Dendritic cell treated with granulocyte-macrophage colony-stimulating factor and Interleukin-4, amounts not matched to agents 40 ng/mL and 50 ng/mL, for 4 days (primary cell): ENCODE measurements at regions not wholly inside any gene's neighbourhood (a gene's known extent, or its start where the extent isn't known, plus 50 kb on each side); places are given as distances from the start of the nearest gene placed in this dataset.
"Not testable (repeated sequence)": the region's sequence is repeated elsewhere in the genome, so short reads cannot be mapped to it uniquely, and the experiment has no call there.

Source experiments
- H3K27ac Mint-ChIP-seq: one replicate; pipeline ENCODE4 v1.8.0; 2022; ENCODE audit warnings: mild to moderate bottlenecking, mixed read lengths
- H3K27me3 Mint-ChIP-seq: one replicate; pipeline ENCODE4 v1.8.0; 2022; ENCODE audit warnings: mild to moderate bottlenecking, mixed read lengths
- H3K36me3 Mint-ChIP-seq: one replicate; pipeline ENCODE4 v1.8.0; 2022; ENCODE audit warnings: low read depth, mixed read lengths
- H3K4me1 Mint-ChIP-seq: one replicate; pipeline ENCODE4 v1.8.0; 2022; ENCODE audit warnings: low read depth, mixed read lengths
- H3K4me3 Mint-ChIP-seq: one replicate; pipeline ENCODE4 v1.8.0; 2022; ENCODE audit warnings: mild to moderate bottlenecking, moderate library complexity, mixed read lengths
- H3K9me3 Mint-ChIP-seq: one replicate; pipeline ENCODE4 v1.8.0; 2022; ENCODE audit warnings: mixed read lengths
- intact Hi-C: fragments of 100-400 bp; cut with micrococcal nuclease; formaldehyde crosslinking; loops from one replicate; pipeline ENCODE4 v1.15.0; 2022

DNA sequence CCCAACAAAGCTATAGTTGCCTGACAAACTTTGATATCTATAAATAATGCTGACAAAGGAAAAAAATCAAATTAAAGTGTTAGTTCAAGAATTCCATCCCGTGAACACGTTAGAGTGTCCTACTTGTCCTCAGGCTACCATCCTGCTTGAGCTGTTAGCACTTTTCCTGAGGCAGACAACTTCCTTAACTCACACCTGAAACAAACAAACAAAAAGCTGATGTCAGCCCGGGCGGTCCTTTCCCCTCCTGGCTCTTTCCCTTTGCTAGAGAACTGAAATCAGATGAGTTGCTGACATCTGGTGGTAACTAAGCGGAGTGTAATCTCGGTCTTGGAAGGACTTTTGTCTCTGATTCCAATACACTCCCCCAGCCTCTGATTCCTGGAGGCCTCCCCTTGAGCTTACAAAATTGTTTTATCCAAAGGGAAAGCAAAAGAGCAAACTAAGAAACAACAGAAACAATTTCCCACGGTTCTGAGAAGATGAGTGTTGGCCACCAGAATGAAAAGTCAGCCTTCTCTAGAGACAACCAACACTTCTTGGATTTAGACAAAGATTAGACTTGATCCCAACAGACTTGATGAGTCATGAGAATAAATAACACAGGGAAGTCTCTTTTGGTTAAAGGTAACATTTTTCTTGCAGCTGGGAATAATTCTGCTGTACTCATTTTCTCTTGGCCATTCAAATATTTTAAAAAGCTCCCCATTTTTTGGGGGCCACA lies 135.4 kb downstream of the PROX1 start:
- peaks cover 4% of the 10 kb centered on the region for H3K9me3 Mint-ChIP-seq
- no peaks in the 10 kb centered on the region for H3K4me1 Mint-ChIP-seq
- H3K36me3 Mint-ChIP-seq: no peaks in the 10 kb centered on the region
- no peaks in the 10 kb centered on the region for H3K27me3 Mint-ChIP-seq
- H3K4me3 Mint-ChIP-seq: no peak overlapping the region
- no peak overlapping the region for H3K27ac Mint-ChIP-seq
- intact Hi-C loops: no loop called here

DNA sequence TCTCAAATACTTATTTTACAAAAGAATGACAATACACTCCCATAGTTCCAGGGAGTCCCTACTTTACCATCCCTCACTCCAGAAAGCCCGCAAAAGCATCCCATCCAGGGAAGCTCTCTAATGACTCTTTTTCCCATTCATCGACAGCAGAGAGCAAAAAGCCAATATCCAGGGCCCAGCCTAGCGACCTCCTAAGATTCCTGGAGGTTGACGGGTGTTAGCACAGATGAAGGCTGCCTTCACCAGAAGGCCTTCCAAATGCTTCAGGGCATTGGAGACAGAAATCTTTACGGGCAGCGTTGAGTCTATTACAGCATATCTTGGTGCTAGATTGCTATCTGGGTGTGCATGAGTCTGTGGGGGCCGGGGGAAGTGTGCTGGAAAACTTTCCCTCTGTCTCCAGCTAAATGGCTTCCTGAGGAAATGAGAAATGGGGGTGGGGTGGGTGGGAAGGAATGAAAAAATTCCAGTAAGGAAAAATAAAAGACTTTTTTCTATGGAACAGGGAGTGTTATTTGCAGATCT lies 136.6 kb downstream of the PROX1 start:
- Mint-ChIP-seq H3K9me3 (no peaks in the 10 kb centered on the region), H3K36me3 (no peaks in the 10 kb centered on the region), H3K4me3 (no peak overlapping the region), H3K27ac (no peak overlapping the region), H3K4me1 (no peaks in the 10 kb centered on the region), H3K27me3 (no peaks in the 10 kb centered on the region)
- intact Hi-C loops: no loop called here

DNA sequence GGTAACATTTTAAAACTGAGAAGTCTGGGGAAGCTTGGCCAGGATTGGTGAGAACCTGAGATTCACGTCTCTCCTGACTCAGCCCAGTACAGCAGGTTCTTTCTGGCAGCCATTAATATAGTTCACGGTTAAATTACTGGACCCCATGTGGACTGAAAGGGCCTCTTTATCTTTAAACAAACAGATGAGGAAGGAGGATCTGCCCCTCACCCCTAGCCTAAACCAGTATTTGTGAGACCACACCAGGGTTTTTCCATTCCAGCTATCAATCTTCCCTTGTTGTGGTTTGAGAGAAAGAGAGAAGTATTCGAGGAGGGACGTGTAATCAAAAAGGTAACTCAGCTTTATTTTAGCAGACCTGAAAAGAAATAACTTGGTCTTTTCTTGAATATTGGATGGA lies 137.1 kb downstream of the PROX1 start:
- H3K9me3 Mint-ChIP-seq: no peaks in the 10 kb centered on the region
- no peaks in the 10 kb centered on the region for H3K27me3 Mint-ChIP-seq
- H3K27ac Mint-ChIP-seq: no peak overlapping the region
- H3K4me3 Mint-ChIP-seq: no peak overlapping the region
- H3K36me3 Mint-ChIP-seq: no peaks in the 10 kb centered on the region
- H3K4me1 Mint-ChIP-seq: no peaks in the 10 kb centered on the region
- intact Hi-C loops: no loop called here

DNA sequence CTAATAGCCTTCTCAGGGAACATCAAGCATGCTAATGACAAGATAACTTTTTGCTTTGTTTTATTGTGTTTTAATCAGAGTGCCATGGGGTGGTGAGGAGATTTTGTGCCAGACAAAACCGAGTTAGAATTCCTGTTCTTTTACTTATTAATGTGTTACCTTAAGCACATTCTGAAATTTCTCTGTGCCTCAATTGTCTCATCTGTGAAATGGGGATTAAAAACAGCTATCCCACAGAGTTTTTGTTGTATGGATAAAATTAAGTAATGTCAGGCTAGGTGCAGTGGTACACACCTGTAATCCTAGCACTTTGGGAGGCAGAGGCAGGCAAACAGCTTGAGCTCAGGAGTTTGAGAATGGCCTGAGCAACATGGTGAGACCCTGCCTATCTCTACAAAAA lies 138.0 kb downstream of the PROX1 start:
- Mint-ChIP-seq H3K36me3 (no peaks in the 10 kb centered on the region), H3K27ac (no peak overlapping the region), H3K9me3 (no peaks in the 10 kb centered on the region), H3K4me1 (no peaks in the 10 kb centered on the region), H3K27me3 (no peaks in the 10 kb centered on the region), H3K4me3 (no peak overlapping the region)
- intact Hi-C loops: no loop called here

DNA sequence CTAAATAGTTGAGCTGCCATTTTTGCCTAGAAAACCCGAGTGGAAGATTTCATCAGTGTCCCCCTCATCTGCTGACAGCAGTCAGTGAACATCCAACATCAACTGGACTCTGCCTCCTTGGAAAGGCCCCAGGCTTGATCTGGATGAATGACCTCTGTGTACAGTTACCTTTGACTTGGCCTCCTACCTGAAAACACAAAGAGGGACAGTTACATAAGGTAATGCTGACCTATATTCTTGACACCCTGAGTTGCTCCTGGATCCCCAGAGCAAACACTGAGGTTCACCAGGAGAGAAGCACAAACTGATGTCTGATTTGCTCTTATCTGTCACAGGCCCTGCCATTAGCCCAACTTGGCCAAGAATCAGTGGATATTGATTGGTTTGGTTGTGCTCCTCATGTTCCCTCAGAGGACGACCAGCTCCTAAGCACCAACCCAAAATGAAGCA lies 138.9 kb downstream of the PROX1 start:
- H3K27ac Mint-ChIP-seq: no peak overlapping the region
- H3K4me1 Mint-ChIP-seq: no peaks in the 10 kb centered on the region
- H3K27me3 Mint-ChIP-seq: no peaks in the 10 kb centered on the region
- H3K36me3 Mint-ChIP-seq: no peaks in the 10 kb centered on the region
- intact Hi-C loops: no loop called here
- no peak overlapping the region for H3K4me3 Mint-ChIP-seq
- H3K9me3 Mint-ChIP-seq: no peaks in the 10 kb centered on the region

DNA sequence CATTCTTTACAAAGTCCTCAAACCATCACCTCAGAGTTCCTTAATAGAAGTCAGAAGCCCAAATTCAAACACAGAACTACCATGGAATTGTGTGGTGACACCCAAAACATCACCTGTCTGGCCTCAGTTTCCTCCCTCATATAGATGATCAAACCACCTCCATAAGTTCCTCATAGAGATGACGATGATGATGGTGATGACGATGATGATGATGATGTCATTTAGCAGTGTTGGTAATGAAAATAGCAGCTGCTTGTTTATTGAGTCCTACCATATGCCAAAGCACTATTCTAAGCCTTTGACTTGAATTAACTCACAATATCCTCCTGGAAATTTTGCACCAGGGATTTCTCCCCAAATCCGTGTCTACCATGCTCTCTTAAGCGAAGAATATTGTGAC lies 139.9 kb downstream of the PROX1 start:
- no peaks in the 10 kb centered on the region for H3K9me3 Mint-ChIP-seq
- no peaks in the 10 kb centered on the region for H3K27me3 Mint-ChIP-seq
- no peak overlapping the region for H3K4me3 Mint-ChIP-seq
- no peak overlapping the region for H3K27ac Mint-ChIP-seq
- H3K4me1 Mint-ChIP-seq: no peaks in the 10 kb centered on the region
- intact Hi-C loops: no loop called here
- no peaks in the 10 kb centered on the region for H3K36me3 Mint-ChIP-seq

DNA sequence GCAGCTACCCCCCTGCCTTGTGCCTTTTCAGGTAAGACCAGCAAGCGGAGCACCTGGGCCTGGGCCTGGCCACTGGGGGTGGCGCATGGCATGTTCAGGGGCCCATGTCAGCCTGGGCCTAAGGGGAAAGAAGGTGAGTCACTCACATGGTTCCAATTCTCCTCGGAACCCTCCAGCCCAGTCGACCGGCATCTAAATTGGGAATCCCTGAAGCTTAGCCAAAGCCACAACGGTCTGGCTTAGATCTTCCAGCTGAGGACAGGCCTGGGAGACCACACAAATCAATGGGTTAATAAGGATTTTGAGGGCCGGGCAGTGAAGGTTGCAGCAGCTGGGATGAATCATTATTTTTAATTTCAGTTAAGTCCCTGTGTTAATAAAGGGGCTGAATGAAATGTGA lies 145.1 kb upstream of the SMYD2 start:
- no peaks in the 10 kb centered on the region for H3K27me3 Mint-ChIP-seq
- intact Hi-C loops: no loop called here
- no peak overlapping the region for H3K4me3 Mint-ChIP-seq

DNA sequence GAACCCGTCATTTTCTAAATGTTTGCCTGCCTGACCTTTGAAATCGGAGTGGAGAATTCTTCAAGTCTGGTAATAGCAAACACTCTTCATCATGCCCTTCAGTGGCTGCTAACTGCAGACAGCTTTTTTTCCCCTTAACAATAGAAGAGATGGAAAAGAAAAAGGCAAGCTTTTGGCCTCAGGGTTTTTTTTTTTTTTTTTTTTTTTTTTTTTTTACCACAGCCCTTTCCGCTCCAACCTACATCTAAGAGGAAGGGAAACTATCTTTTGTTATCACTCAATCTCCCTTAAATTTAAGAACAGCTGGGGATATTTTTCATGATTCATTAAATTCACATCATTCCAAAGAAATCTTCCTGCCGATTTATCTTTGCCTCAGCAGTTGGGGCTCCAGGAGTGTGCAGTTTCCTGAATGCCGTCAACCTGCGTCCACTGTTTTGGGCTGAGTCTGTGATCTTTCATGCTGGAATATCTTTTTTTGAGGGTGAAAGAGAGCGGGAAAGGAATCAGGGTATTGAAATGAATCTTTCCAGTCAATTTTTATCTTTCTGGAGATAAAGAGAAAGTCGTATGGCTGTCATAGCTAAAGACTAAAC lies 144.5 kb upstream of the SMYD2 start:
- H3K4me1 Mint-ChIP-seq: no peaks in the 10 kb centered on the region
- no peaks in the 10 kb centered on the region for H3K36me3 Mint-ChIP-seq
- no peaks in the 10 kb centered on the region for H3K9me3 Mint-ChIP-seq
- H3K4me3 Mint-ChIP-seq: no peak overlapping the region
- H3K27ac Mint-ChIP-seq: no peak overlapping the region
- intact Hi-C loops: no loop called here
- no peaks in the 10 kb centered on the region for H3K27me3 Mint-ChIP-seq

More for the DNA sequence above, 145.1 kb upstream of the SMYD2 start:
- Mint-ChIP-seq H3K36me3 (no peaks in the 10 kb centered on the region), H3K9me3 (no peaks in the 10 kb centered on the region), H3K4me1 (no peaks in the 10 kb centered on the region), H3K27ac (no peak overlapping the region)

DNA sequence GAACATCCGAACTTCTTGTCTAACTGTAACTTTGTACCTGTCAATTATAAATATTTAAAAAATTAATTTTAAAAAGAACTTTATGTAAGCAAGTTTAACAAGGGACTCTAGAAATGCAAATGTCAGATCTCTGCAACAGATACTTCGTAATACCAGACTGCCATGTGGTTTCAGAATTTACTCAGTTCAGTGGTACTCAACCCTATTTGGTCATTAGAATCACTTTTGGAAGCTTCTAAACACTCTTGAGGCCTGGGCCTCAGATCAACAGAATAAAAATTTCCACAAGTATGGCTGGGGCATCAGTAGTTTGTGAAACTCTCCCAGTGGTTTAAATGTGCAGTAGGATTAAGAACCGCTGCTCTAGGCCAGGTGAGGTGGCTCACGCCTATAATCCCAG lies 139.5 kb upstream of the SMYD2 start:
- Mint-ChIP-seq H3K9me3 (no peaks in the 10 kb centered on the region), H3K36me3 (no peaks in the 10 kb centered on the region), H3K4me1 (no peaks in the 10 kb centered on the region), H3K27ac (no peak overlapping the region), H3K4me3 (no peak overlapping the region), H3K27me3 (peaks cover 2% of the 10 kb centered on the region)
- intact Hi-C loops: no loop called here

DNA sequence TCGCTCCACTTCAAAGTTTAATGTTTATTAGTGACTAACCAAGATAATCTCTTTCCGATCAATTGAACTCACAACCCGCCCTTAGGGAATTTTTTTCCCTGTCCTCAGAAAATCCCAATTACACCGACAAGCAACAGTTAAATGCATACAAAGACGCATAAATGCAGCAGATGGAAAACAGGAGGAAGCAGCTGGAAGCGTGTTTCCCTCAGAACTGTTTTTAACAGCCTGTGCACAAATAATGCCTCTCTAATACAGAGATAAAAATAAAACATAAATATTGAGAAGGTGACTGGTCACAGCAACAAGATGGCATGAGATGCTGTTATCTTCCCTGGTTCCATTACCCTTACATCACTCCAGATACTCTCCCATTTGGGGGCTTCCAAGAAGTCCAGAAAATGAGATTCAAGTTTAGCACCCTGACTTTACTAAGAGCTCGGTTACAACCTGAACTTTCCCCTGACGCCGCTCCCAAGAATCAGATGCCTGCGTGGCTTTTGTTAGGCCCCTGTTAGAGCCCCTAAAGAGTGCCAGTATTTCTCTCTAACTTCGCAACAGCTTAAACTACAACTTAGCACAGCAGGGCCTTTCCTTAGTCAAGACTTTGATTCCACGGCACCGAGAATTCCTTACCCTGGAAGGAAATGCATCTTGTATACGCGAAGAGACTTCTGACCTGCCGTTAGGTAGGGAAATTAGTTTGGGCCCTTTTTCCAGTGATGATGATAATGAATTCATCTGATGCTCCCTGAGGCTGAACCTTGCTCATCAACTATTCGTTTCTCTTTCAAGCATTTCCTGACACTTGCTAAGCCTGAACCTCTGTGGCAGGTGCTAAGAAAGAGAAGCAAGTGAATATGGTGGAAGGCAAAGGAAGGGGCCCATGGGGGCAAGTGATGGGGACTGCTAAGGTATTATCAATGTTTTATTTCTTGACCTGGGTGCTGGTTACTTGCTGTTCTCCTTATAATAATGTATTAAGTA lies 137.7 kb upstream of the SMYD2 start:
- H3K36me3 Mint-ChIP-seq: no peaks in the 10 kb centered on the region
- no peaks in the 10 kb centered on the region for H3K4me1 Mint-ChIP-seq
- peaks cover 2% of the 10 kb centered on the region for H3K27me3 Mint-ChIP-seq
- H3K4me3 Mint-ChIP-seq: no peak overlapping the region
- no peak overlapping the region for H3K27ac Mint-ChIP-seq
- intact Hi-C loops: no loop called here
- no peaks in the 10 kb centered on the region for H3K9me3 Mint-ChIP-seq

DNA sequence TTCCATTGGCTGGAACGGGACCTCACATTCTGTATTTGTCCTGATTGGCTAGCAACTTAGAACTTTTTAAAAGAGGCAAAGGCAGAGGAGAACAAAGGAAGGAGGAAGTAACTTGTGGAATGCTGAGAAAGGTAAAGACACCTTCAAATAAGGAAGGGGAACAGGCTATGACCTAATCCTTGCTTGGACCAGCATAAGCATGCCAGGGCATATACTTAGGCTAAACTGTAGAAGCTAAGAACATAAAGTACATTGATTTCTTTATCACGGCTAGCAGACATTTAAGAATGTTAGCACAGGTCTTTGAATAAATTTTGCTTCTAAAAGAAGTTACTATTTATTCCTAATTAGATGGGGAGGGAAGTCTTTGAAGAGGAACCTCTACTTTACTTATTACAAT lies 136.4 kb upstream of the SMYD2 start:
- H3K36me3 Mint-ChIP-seq, H3K4me1 Mint-ChIP-seq, intact Hi-C loops, H3K27me3 Mint-ChIP-seq, H3K27ac Mint-ChIP-seq, H3K9me3 Mint-ChIP-seq, H3K4me3 Mint-ChIP-seq: not testable (repeated sequence)

DNA sequence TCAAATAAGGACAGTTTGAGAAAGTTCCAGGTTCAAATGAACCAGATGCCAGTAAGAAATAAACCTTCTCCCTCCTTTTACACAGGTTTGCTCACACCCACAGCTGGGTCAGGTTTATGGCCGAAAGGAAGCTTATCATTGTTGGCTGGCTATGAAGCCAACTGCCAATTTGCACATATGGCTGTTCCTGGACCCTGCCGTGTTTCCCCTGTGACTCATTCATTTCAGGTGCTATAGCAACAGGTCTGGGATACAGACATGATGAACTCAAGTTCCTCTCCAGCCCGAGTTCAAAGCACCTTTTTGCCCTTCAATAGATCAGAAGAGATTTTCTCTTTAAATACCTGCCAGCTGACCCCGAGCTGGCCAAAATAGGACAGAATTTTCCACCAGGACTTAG lies 134.4 kb upstream of the SMYD2 start:
- no peaks in the 10 kb centered on the region for H3K36me3 Mint-ChIP-seq
- no peak overlapping the region for H3K4me3 Mint-ChIP-seq
- H3K4me1 Mint-ChIP-seq: no peaks in the 10 kb centered on the region
- no peaks in the 10 kb centered on the region for H3K9me3 Mint-ChIP-seq
- no peak overlapping the region for H3K27ac Mint-ChIP-seq
- H3K27me3 Mint-ChIP-seq: peaks cover 2% of the 10 kb centered on the region
- intact Hi-C loops: no loop called here

DNA sequence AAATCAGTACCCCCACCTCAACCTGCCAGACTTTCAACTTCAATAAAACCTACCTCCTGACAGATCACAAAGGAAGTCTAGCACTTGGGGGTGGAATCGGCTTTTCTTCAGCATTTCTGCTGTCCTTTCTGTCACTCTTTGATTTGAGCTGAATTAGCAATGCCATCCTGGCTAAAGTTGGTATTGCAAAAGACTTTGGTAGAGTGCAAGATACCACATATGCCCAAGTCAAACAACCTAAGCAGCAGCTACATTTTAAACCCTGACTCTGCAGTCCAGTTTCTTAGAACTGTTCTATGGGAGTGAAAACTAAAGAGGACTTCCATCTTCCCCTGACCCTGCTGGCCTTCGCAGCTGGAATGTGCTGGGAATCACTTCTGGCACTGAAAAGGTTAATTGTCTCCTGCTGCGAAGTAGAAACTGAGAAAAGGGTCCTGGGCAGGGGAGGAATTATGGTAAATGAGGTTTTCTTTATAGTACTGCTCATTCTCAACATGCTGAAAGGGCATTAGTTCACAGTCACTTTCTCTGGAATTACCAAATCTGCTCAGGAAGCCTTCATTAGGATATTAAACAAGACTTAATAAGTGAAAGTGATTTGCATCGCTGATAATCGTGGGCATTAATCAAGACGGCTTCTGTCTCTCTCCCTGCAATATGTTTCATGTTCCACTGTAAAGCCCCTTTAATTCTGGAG lies 126.2 kb upstream of the SMYD2 start:
- Mint-ChIP-seq H3K27ac (no peak overlapping the region), H3K4me1 (no peaks in the 10 kb centered on the region), H3K4me3 (no peak overlapping the region), H3K27me3 (peaks cover 1% of the 10 kb centered on the region), H3K9me3 (no peaks in the 10 kb centered on the region), H3K36me3 (no peaks in the 10 kb centered on the region)
- intact Hi-C loops: no loop called here
